Mammary epithelial cell (primary cell): ENCODE measurements at regions not wholly inside any gene's neighbourhood (a gene's known extent, or its start where the extent isn't known, plus 50 kb on each side); places are given as distances from the start of the nearest gene placed in this dataset.

ENCODE experiments used
- CTCF ChIP-seq, 2 donors: IDR thresholded peaks in 1 of 2; conservative IDR thresholded peaks in 1 of 2; 2 replicates each; pipeline ENCODE4 v1.5.1; 2011 to 2012; ENCODE audit warnings: inconsistent platforms in 2 of 2, low read length in 2 of 2, mild to moderate bottlenecking in 2 of 2, control low read depth in 1 of 2, low read depth in 1 of 2; ENCODE audit not compliant: insufficient read depth in 1 of 2; ENCODE audit errors: extremely low read depth in 1 of 2
- EZH2 ChIP-seq: IDR thresholded peaks from 2 replicates; pipeline ENCODE4 v1.6.1; 2012; ENCODE audit warnings: low read length, inconsistent platforms, borderline replicate concordance

- TF ChIP-seq EZH2: no peak
- no peak for TF ChIP-seq CTCF (conservative IDR thresholded peaks at IDR 0.05 in 1 of 2, IDR thresholded peaks at IDR 0.05 in 1 of 2; ENCODE audit: extremely low read depth in 1 of 2, insufficient read depth in 1 of 2, low read depth in 1 of 2, low read length in 2 of 2)
These were observed 363.7 kb downstream of the BMPER start for GRCh38 chr7:34269084-34269483.
